ENCODE measurements at regions not wholly inside any gene's neighbourhood (a gene's known extent, or its start where the extent isn't known, plus 50 kb on each side); places are given as distances from the start of the nearest gene placed in this dataset.

GRCh38 chr14:22079766-22080165 is 406.1 kb upstream of the OR4E1 start:
- H3K23ac ChIP-seq (ENCODE audit: insufficient read length) = no peak overlapping the region
- H3K79me1 ChIP-seq (ENCODE audit: low read depth, low read length) = no peaks in the 10 kb centered on the region
- TF ChIP-seq JUN (IDR thresholded peaks at IDR 0.05; ENCODE audit: low read depth, low read length) = no peak

More at GRCh38 chr14:22079766-22080165, 406.1 kb upstream of the OR4E1 start:
- Histone ChIP-seq H2BK120ac (replicated peaks; ENCODE audit: low read depth, low read length) (no peak overlapping the region), H3K14ac (ENCODE audit: insufficient read length) (no peak overlapping the region), H4K91ac (replicated peaks; ENCODE audit: insufficient read length, low read length) (no peak overlapping the region), H2BK12ac (ENCODE audit: low read depth, low read length) (no peak overlapping the region), H2BK15ac (ENCODE audit: low read length) (no peak overlapping the region), H3K27me3 (replicated peaks in 1 of 4; ENCODE audit: control insufficient read depth in 3 of 4, extremely low read depth in 1 of 4, insufficient read depth in 3 of 4, low read length in 3 of 4) (no peaks in the 10 kb centered on the region; a peak in 1 of 7 replicates), H3K9ac (replicated peaks in 1 of 4; ENCODE audit: extremely low read depth in 1 of 4, low read depth in 3 of 4, low read length in 3 of 4) (no peak overlapping the region), H2AK5ac (ENCODE audit: low read depth, low read length) (no peak overlapping the region), H3K79me2 (ENCODE audit: control insufficient read depth in 1 of 2, insufficient read depth in 2 of 2, low read length in 2 of 2) (no peaks in the 10 kb centered on the region), H3K9me3 (ENCODE audit: insufficient read depth in 2 of 2, low read depth in 1 of 2, low read length in 1 of 2) (no peaks in the 10 kb centered on the region), H3K27ac (ENCODE audit: low read depth, low read length) (no peak overlapping the region), H3K4me2 (ENCODE audit: insufficient read depth in 1 of 2, low read depth in 2 of 2, low read length in 2 of 2) (no peak overlapping the region), H3K4ac (replicated peaks; ENCODE audit: insufficient read length, low read depth, low read length) (no peak overlapping the region), H4K5ac (ENCODE audit: insufficient read length, low read depth, low read length) (no peak overlapping the region), H3K4me3 (ENCODE audit: extremely low read depth in 1 of 4, insufficient read depth in 2 of 4, low read depth in 3 of 4, low read length in 4 of 4) (no peak overlapping the region), H3K56ac (replicated peaks; ENCODE audit: insufficient read length, low read depth, low read length) (no peak overlapping the region), H2BK5ac (ENCODE audit: low read depth, low read length) (no peak overlapping the region), H3K36me3 (ENCODE audit: control insufficient read depth in 2 of 4, insufficient read depth in 4 of 4, low read length in 3 of 4) (no peaks in the 10 kb centered on the region), H3K4me1 (replicated peaks in 1 of 4; ENCODE audit: control insufficient read depth in 3 of 4, insufficient read depth in 4 of 4, low read length in 3 of 4) (peaks cover 0 to 3% (median 0%) of the 10 kb centered on the region in 4 experiments; a peak in 2 of 7 replicates), H4K8ac (ENCODE audit: extremely low read depth, insufficient read depth, low read length) (no peak overlapping the region), H3K23me2 (ENCODE audit: low read depth, low read length) (no peaks in the 10 kb centered on the region; the same call in 1 of the 2 replicates), H2BK20ac (ENCODE audit: low read length) (no peak overlapping the region), H4K20me1 (replicated peaks in 1 of 2; ENCODE audit: control insufficient read depth in 1 of 2, insufficient read depth in 2 of 2, low read length in 2 of 2) (no peaks in the 10 kb centered on the region), H2AFZ (ENCODE audit: low read length) (no peak overlapping the region), H3K18ac (ENCODE audit: extremely low read depth, low read length) (no peak overlapping the region)
- no peak for DNase-seq (ENCODE audit: low read depth in 1 of 2, low spot score in 2 of 2)
- WGBS, 2 experiments (ENCODE audit: extremely low coverage in 1 of 2, insufficient coverage in 1 of 2, insufficient read length in 1 of 2, insufficient replicate concordance in 2 of 2, low coverage in 1 of 2, low lambda C conversion rate in 2 of 2, missing lambda C conversion rate in 1 of 2) = 83% methylated on average over 1 of the region's 1 CpG; no CpG with 5 or more reads in 1 of the 2 experiments
- no peak for FAIRE-seq
- CTCF ChIA-PET (ENCODE audit: partially characterized antibody) = interaction anchor here (0.6 to 1.3 kb wide), 3 partner anchors 19 to 175 kb away, joined by 3 read pairs; no protein-coding TSS in a partner anchor
- POLR2A ChIA-PET (ENCODE audit: partially characterized antibody) = no interaction called here
